GM18517 (cell line): ENCODE measurements at regions not wholly inside any gene's neighbourhood (a gene's known extent, or its start where the extent isn't known, plus 50 kb on each side); places are given as distances from the start of the nearest gene placed in this dataset.

Experiments
- ATAC-seq: cut with Tn5 transposase; IDR thresholded peaks from one replicate; pipeline ENCODE4 v1.9.1; 2021; ENCODE audit warnings: mild to moderate bottlenecking, moderate library complexity; ENCODE audit not compliant: unreplicated experiment

- no peak for ATAC-seq
Measured at GRCh38 chrX:97763981-97764380, 880.3 kb downstream of the RPA4 start.

- ATAC-seq: no peak
Measured at GRCh38 chrX:97766501-97767095, 882.9 kb downstream of the RPA4 start.

- ATAC-seq: no peak
Measured at GRCh38 chrX:97787311-97787710, 903.6 kb downstream of the RPA4 start.

GRCh38 chrX:97787849-97788248, 904.1 kb downstream of the RPA4 start:
- ATAC-seq: no peak

GRCh38 chrX:97790850-97791249, 907.1 kb downstream of the RPA4 start:
- ATAC-seq: no peak

GRCh38 chrX:97797076-97797475, 913.4 kb downstream of the RPA4 start:
- no peak for ATAC-seq

GRCh38 chrX:97806238-97806637, 922.5 kb downstream of the RPA4 start:
- no peak for ATAC-seq

- no peak for ATAC-seq
Measured at GRCh38 chrX:97806946-97807345, 923.2 kb downstream of the RPA4 start.

- ATAC-seq: no peak
Measured at GRCh38 chrX:97820170-97820569, 936.5 kb downstream of the RPA4 start.

GRCh38 chrX:97828471-97828870, 944.8 kb downstream of the RPA4 start:
- no peak for ATAC-seq

- ATAC-seq: no peak
Measured at GRCh38 chrX:97835969-97836368, 952.3 kb downstream of the RPA4 start.

GRCh38 chrX:97841544-97842179, 958.0 kb downstream of the RPA4 start:
- no peak for ATAC-seq

GRCh38 chrX:97842468-97843199, 958.9 kb downstream of the RPA4 start:
- ATAC-seq: no peak

- ATAC-seq: no peak
Measured at GRCh38 chrX:97843200-97843811, 959.6 kb downstream of the RPA4 start.

GRCh38 chrX:97844161-97844560, 960.5 kb downstream of the RPA4 start:
- ATAC-seq: no peak

- ATAC-seq: no peak
Measured at GRCh38 chrX:97844943-97845342, 961.2 kb downstream of the RPA4 start.

- ATAC-seq: no peak
Measured at GRCh38 chrX:97845451-97845850, 961.7 kb downstream of the RPA4 start.

GRCh38 chrX:97846228-97846627, 962.5 kb downstream of the RPA4 start:
- ATAC-seq: no peak

GRCh38 chrX:97846718-97847237, 963.1 kb downstream of the RPA4 start:
- ATAC-seq: no peak

GRCh38 chrX:97847885-97848679, 964.4 kb downstream of the RPA4 start:
- no peak for ATAC-seq

GRCh38 chrX:97849951-97850350, 966.2 kb downstream of the RPA4 start:
- no peak for ATAC-seq
